Sciatic nerve (tissue), 2 donors: ENCODE measurements at regions not wholly inside any gene's neighbourhood (a gene's known extent, or its start where the extent isn't known, plus 50 kb on each side); places are given as distances from the start of the nearest gene placed in this dataset.

Experiments
- ATAC-seq: fragments of 200-7000 bp; cut with Tn5 transposase; one replicate; pipeline ENCODE4 v1.9.1; 2020; ENCODE audit warnings: mild to moderate bottlenecking, moderate library complexity
- DNase-seq: peaks from one replicate; pipeline ENCODE4 v3.0.0-alpha.2; 2020; ENCODE audit warnings: low spot score
- intact Hi-C: fragments of 100-400 bp; cut with DNase I; formaldehyde crosslinking; loops from one replicate; pipeline ENCODE4 v1.14.2; 2022
- donor health status: DM: no; HTN: no; CAD: no.
- donor health status: DM: no; HTN: no; CAD: no.

DNA sequence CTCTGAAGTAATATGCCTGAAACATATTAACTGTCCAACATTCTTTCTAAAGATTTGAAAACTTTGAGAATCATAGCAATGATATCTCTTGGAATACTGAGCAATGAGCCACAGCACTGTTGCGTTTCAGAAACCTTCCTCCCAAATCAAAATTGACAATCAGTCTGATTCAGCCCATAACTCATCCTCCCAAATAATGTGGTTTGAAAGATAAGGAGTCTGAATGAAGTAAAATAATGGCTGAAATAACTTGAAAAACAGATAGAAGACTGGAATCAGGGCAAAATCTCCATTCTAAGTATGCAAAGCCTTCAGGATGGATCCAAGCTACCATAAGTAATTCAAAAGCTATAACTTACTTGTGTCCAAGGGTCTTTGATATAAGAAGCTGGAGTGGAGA lies 98.6 kb upstream of the PLS3 start:
- ATAC-seq (no peak), DNase-seq (no peak)
- intact Hi-C loops: no loop called here

GRCh38 chrX:115467961-115468360 lies 93.0 kb upstream of the PLS3 start:
- ATAC-seq (no peak), DNase-seq (no peak)
- intact Hi-C loops: no loop called here

- DNase-seq (no peak), ATAC-seq (no peak)
- intact Hi-C loops: no loop called here
Measured at GRCh38 chrX:115472131-115472530, 88.8 kb upstream of the PLS3 start.

- no peak for ATAC-seq
- no peak for DNase-seq
- intact Hi-C loops: no loop called here
Measured at GRCh38 chrX:115486510-115486909, 74.5 kb upstream of the PLS3 start.

DNA sequence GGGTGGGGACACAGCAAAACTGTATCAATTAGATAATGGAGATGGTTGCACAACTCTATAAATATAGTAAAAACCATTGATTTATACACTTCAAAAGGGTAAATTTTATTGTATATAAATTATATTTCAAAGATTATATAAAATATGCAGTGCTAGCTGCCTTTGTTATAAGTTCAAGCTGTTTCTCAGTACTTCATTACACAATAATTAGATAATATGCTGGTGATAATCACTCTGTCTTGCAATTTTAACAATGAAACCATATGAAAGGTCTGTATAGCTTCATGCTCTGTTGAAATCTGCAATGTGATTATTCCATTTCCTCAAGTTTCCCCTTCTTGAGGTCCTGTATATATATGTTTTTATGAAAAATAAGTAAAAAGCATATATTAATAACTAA lies 73.4 kb upstream of the PLS3 start:
- ATAC-seq (no peak), DNase-seq (no peak)
- intact Hi-C loops: no loop called here

GRCh38 chrX:115490814-115491213 lies 70.2 kb upstream of the PLS3 start:
- intact Hi-C loops: no loop called here
- no peak for ATAC-seq
- DNase-seq: no peak

GRCh38 chrX:115491766-115492165 lies 69.2 kb upstream of the PLS3 start:
- no peak for ATAC-seq

GRCh38 chrX:115493015-115493414 lies 68.0 kb upstream of the PLS3 start:
- intact Hi-C loops: no loop called here
- DNase-seq: no peak
- ATAC-seq: no peak

More at GRCh38 chrX:115491766-115492165, 69.2 kb upstream of the PLS3 start:
- intact Hi-C loops: no loop called here
- no peak for DNase-seq

DNA sequence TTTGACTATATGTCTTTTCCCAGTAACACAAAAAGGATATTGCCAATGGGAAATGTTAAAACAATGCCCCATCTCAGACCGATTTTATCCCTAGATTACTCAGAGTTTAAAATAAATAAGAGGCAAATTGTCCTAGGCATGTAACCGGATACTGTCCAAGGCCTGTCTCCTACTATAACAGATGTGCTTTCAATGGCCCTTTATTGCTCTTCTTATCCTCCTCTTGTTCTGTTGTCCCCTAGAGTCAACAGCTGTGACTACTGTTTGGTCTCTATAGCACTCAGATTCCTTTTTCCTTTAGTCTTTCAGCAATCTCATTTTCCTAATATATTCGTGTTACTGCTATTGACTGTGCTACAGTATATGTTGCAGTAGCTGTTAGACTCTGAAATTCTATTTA lies 66.8 kb upstream of the PLS3 start:
- ATAC-seq (peak; percentile 78), DNase-seq (no peak)
- intact Hi-C loops: no loop called here

- DNase-seq: no peak
- intact Hi-C loops: no loop called here
- peak; percentile 56 for ATAC-seq
Measured at GRCh38 chrX:115499112-115499805, 61.7 kb upstream of the PLS3 start.

- intact Hi-C loops: no loop called here
- DNase-seq (no peak), ATAC-seq (no peak)
Measured at GRCh38 chrX:115503099-115503498, 57.9 kb upstream of the PLS3 start.

- DNase-seq: no peak
- ATAC-seq: no peak
- intact Hi-C loops: no loop called here
Measured at GRCh38 chrX:115504167-115504566, 56.8 kb upstream of the PLS3 start.
